Anterior cingulate cortex (tissue), 58 donors: ENCODE measurements at regions not wholly inside any gene's neighbourhood (a gene's known extent, or its start where the extent isn't known, plus 50 kb on each side); places are given as distances from the start of the nearest gene placed in this dataset.
A peak's percentile ranks its signal among the peaks of the same experiment; 100 is the strongest.
"Not testable (repeated sequence)": the region's sequence is repeated elsewhere in the genome, so short reads cannot be mapped to it uniquely, and the experiment has no call there.

ENCODE experiments used
- DNase-seq, 58 donors: peaks; one replicate each; lab custom pipeline; 2025; lab: John Stamatoyannopoulos, UW

GRCh38 chr6:78380541-78380940, 486.8 kb upstream of the IRAK1BP1 start:
- DNase-seq, result no peak

- no peak for DNase-seq
These were observed 483.4 kb upstream of the IRAK1BP1 start for GRCh38 chr6:78383968-78384367.

DNA sequence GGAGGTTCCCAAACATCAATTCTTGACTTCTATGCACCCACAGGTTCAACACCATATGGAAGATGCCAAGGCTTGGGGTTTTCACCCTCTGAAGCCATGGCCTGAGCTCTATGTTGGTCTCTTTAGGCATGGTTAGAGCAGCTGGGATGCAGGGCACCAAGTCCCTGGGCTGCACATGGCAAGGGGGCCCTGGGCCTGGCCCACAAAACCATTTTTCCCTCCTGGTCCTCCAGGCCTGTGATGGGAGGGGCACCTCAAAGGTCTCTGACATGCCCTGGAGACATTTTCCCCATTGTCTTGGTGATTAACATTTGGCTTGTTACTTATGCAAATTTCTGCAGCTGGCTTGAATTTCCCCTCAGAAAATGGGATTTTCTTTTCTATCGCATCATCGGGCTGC, 480.5 kb upstream of the IRAK1BP1 start:
- not testable (repeated sequence) for DNase-seq

DNA sequence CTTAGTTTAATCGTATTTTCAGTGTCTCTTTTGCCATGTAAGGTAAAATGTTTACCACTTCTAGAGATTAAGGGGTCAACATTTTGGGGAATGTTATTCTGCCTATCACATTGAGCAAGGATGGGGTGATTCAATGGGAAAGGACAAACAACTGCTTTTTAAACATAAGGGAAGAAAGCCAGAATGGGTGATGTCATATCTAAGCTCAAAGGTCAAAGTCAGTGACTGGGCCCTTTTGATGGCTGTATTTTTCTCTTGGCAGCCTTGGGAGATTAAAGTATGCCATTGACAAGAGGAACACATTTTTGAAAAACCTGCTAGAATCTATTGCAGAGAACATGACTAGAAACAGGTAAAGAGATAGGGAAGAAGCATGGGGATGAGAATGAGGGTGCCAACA, 477.3 kb upstream of the IRAK1BP1 start:
- no peak for DNase-seq

- no peak for DNase-seq
These were observed 469.9 kb upstream of the IRAK1BP1 start for GRCh38 chr6:78397499-78397898.

- no peak for DNase-seq
These were observed 469.1 kb upstream of the IRAK1BP1 start for GRCh38 chr6:78398292-78398691.

DNA sequence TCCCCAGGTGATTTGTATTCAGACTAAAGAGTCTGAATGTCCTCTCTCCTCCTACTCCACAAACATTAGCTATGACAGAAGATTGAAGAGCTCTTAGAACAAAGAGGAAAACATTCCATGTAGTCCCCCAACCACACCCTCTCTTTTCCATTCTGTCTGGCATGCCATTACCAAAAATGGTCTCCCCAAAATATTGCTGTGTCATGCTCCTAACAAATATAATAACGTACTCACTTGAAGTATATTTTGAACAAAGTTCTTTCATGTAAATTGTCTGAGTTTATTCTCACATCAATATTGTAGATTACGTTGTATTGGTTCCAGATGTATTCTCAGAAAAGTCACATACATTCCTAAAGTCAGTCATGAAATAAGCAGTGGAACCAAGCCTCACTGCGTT, 467.3 kb upstream of the IRAK1BP1 start:
- DNase-seq, result no peak

DNA sequence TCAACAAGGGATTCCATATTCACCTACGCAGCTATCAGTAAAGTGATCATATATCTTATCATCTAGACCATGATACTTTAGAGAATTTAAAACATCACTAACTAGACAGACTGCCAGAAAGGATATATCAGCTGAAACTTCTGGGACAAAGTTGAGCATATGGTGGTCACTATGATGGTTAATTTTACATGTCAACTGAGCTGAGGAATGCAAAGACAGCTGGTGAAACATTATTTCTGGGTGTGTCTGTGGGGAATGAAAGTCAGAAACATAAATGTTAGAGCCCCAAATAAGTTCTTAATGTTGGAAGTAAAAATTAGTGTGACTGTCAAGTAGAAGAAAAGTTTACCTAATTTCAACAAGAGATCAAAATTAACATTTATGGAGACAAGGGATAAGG, 440.0 kb upstream of the IRAK1BP1 start:
- no peak for DNase-seq

GRCh38 chr6:78430521-78430920, 436.8 kb upstream of the IRAK1BP1 start:
- no peak for DNase-seq

DNA sequence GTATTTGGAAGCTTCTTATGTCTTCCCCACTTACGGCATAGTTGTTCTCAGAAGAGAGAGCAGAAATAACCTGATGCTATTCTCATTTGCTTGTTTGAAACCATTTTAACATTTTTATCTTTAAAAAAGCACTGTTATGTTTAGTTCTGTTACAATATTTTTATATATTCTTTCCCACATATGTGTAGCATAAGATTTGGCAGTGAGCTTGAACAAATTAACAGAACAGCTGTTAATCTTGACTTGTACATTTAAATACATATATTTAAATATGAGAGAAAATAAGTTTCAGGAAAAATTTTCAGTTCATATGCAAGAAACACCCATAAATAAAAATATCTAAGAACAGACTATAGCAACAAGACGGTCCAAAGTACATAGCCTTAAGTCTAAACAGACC, 431.7 kb upstream of the IRAK1BP1 start:
- peak in 1 of 58 donors; percentile 18 for DNase-seq

- no peak for DNase-seq
These were observed 431.0 kb upstream of the IRAK1BP1 start for GRCh38 chr6:78436335-78436734.

DNA sequence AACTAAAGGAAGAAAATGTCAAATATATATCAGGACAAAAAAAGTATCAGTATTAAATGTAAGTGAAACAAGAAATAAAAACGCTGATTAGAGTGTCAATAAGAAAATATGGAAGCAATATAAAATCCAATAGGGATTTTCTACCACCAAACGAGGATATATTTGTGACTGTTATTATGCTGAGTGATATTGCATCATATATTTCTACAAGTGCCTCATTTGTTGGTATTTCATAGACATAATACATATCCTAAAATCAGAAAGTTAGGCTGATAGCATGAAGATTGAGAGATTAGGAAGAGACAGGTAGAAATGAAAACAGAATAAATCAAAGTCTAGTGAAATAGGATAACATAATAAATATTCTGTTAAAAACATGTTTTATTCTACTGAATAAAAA, 429.2 kb upstream of the IRAK1BP1 start:
- no peak for DNase-seq

DNA sequence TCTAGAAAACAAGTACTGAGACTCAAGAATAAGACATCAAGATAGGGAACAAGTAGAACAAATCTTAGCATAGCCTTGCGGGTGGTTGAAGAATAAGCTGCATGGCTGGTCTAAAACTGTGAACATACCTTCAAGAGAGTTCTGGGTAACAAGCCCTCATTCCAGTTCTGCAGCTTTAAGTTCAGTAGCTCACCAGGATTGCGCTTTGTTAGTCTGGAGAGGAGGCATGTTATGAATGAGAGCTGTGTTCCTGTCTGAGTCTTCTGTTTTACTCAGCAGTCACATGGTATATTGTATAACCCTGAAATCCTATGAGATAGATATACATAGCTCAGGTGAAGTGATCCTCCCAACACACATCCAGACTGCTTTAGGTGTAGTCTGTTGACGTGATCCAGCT, 406.6 kb upstream of the IRAK1BP1 start:
- no peak for DNase-seq

GRCh38 chr6:78462728-78463127, 404.6 kb upstream of the IRAK1BP1 start:
- no peak for DNase-seq

- DNase-seq, result no peak
These were observed 402.2 kb upstream of the IRAK1BP1 start for GRCh38 chr6:78465059-78465634.

GRCh38 chr6:78476561-78476960, 390.8 kb upstream of the IRAK1BP1 start:
- no peak for DNase-seq

GRCh38 chr6:78482801-78483552, 384.4 kb upstream of the IRAK1BP1 start:
- no peak for DNase-seq

DNA sequence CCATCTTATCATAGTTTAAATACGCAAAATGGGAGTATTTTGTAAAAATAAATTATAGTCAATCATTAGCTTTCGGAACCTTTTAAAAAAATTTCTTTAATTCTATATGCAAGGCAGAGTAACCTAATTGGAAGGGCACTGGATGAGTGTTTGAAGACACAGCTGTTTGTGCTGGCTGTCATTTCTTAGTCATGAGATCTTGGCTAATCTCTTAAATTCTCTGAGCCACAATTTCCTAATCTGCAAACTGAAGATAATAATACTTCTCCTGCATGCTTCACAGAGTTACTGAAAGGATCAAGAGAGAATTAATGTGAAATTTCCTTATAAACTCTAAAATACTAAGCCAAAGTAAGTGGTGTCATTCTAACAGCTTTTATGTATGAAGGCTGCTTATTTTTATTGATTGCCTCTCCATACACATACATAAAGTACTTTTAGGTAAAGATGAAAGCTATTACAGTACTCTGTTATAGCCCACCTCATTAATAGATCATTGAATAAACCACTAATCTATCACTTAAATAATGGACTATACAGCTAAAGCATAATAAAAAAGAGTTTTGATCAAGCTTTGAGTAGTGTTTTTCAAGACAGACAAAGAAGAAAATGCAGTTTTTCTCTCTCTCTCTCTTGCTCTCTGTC, 383.7 kb upstream of the IRAK1BP1 start:
- no peak for DNase-seq

- DNase-seq, result no peak
These were observed 382.9 kb upstream of the IRAK1BP1 start for GRCh38 chr6:78484198-78485064.

- no peak for DNase-seq
These were observed 379.9 kb upstream of the IRAK1BP1 start for GRCh38 chr6:78487401-78487800.

DNA sequence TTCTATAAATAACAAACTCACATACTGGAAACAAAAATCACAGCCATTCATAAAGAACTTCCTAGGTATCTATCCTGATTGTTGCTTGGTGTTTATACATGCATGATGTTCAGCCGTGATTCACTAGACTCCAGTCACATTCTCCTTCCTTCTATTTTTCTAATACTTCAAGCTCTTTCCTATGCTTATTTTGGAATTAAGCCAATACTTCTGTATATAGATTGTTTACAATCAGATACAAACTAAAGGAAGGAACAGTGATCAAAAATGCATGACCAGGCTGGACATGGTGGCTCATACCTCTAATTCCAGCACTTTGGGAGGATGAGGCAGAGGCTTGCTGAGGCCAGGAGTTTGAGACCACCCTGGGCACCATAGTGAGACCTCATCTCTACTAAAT, 377.5 kb upstream of the IRAK1BP1 start:
- DNase-seq, result no peak
